B cell (primary cell): ENCODE measurements at regions not wholly inside any gene's neighbourhood (a gene's known extent, or its start where the extent isn't known, plus 50 kb on each side); places are given as distances from the start of the nearest gene placed in this dataset.

Experiments
- EZH2 ChIP-seq: IDR thresholded peaks from 2 replicates; pipeline ENCODE4 v1.6.1; 2012; ENCODE audit warnings: borderline replicate concordance, low read depth, mild to moderate bottlenecking, moderate library complexity, low read length; ENCODE audit not compliant: insufficient read depth, poor library complexity, severe bottlenecking
- TF ChIP-seq, protein P1 (sequence below): fragments of 200-600 bp; IDR thresholded peaks from one replicate; pipeline ENCODE4 v1.8.0; 2022; ENCODE audit warnings: antibody characterized with exemption, mild to moderate bottlenecking

DNA sequence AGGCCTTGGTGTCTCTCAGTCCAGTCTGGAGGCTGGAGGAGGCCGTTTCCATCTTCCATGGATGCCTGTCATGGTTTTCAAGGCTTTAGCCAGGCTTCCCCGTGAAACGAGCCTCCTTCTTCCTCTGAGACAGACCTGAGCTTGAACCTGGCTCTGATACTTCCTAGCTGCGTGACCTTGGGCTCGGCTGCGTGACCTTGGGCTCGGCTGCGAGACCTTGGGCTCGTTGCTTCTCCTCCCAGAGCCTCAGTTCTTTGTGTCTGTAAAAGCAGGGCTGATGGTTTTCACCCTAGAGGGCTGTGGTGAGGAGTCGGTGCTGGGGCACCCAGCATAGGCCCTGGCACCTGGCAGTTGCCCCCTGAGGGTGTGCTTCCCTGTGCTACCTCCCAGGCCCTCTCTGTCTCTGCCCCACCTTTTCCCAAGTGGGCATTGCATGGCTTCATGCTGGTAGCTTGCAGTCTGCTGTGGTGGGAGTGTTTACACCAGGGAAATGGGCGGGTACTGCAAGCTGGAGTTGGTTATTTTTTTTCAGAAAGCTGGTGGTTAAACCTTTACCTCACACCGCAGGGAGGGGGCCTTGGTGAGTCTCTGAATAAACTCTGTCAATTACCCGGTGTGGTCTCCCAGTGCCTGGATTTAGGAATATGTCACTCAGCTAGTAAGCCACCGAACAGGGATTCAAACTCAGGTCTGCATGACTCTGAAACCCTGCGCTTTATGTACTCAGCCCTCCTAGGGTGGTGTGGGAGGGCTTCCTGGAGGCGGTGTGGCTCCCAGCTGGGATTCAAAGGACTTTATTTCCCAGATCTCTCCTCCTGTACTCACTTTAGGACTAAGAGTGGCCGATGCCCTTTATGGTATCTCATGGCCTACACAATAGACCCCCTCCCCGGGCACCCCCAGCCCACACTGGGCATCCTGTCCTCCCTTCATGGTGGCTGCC lies 129.0 kb upstream of the CIBAR2 start:
- no peak for TF ChIP-seq EZH2
- TF ChIP-seq, protein P1, sequence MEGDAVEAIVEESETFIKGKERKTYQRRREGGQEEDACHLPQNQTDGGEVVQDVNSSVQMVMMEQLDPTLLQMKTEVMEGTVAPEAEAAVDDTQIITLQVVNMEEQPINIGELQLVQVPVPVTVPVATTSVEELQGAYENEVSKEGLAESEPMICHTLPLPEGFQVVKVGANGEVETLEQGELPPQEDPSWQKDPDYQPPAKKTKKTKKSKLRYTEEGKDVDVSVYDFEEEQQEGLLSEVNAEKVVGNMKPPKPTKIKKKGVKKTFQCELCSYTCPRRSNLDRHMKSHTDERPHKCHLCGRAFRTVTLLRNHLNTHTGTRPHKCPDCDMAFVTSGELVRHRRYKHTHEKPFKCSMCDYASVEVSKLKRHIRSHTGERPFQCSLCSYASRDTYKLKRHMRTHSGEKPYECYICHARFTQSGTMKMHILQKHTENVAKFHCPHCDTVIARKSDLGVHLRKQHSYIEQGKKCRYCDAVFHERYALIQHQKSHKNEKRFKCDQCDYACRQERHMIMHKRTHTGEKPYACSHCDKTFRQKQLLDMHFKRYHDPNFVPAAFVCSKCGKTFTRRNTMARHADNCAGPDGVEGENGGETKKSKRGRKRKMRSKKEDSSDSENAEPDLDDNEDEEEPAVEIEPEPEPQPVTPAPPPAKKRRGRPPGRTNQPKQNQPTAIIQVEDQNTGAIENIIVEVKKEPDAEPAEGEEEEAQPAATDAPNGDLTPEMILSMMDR, result no peak
